ENCODE measurements at regions not wholly inside any gene's neighbourhood (a gene's known extent, or its start where the extent isn't known, plus 50 kb on each side); places are given as distances from the start of the nearest gene placed in this dataset.

DNA sequence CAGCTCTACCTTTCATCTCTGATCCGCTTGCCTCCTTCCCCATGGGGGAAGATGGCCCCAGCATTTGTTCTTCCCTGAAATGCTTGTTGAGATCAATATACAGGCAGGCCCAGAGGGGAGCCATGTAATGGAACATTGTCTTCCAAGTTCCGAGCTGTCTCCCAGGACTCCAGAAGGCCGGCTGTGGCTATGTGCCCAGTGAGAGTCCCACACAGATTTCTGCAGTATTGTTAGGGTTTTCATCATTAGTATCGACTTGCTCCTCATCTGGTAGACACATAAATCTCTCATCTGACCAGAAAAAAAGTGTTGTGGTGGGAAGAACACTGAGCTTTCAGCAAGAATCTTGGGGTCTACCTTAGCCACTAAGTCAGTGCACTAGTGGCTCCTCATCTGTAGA, 163.4 kb downstream of the TRIM29 start:
- Histone ChIP-seq H3K9me3 (replicated peaks; ENCODE audit: control insufficient read depth, insufficient read depth, low read length) (no peaks in the 10 kb centered on the region), H3K9me1 (replicated peaks; ENCODE audit: control insufficient read depth, extremely low read depth, insufficient read depth, low read length) (no peaks in the 10 kb centered on the region), H3K79me2 (ENCODE audit: control insufficient read depth, insufficient read depth, low read length) (no peaks in the 10 kb centered on the region), H3K9ac (replicated peaks; ENCODE audit: extremely low read depth, insufficient read depth, low read length) (no peak overlapping the region), H4K20me1 (replicated peaks; ENCODE audit: control insufficient read depth, extremely low read depth, insufficient read depth, low read length) (no peaks in the 10 kb centered on the region), H3K4me2 (ENCODE audit: insufficient read depth, low read length) (no peak overlapping the region), H3K4me1 (ENCODE audit: control insufficient read depth, extremely low read depth, insufficient read depth, low read length) (no peaks in the 10 kb centered on the region), H3K27me3 (ENCODE audit: control insufficient read depth in 2 of 2, insufficient read depth in 2 of 2, low read length in 2 of 2) (no peaks in the 10 kb centered on the region), H3K4me3 (replicated peaks in 1 of 3; ENCODE audit: insufficient read depth in 1 of 3, low read depth in 1 of 3, low read length in 3 of 3) (no peak overlapping the region), H3K36me3 (ENCODE audit: control insufficient read depth in 2 of 2, extremely low read depth in 1 of 2, insufficient read depth in 2 of 2, low read length in 2 of 2) (no peaks in the 10 kb centered on the region), H3K27ac (ENCODE audit: insufficient read depth, low read depth, low read length) (no peak overlapping the region), H2AFZ (ENCODE audit: low read depth, low read length) (no peak overlapping the region)
- no peak for FAIRE-seq
- no TSS peak for BruUV-seq (replicated peaks)
- ChIA-PET CTCF (no interaction called here), POLR2A (no interaction called here)
- dilution Hi-C loops (cut with MboI; ENCODE audit: extremely low pct_ligation_motif_present, low sequenced_read_pairs) = no loop called here
- TF ChIP-seq POLR2A (IDR thresholded peaks at IDR 0.05; ENCODE audit: low read depth, low read length) = no peak
- TF ChIP-seq GATA2 (IDR thresholded peaks at IDR 0.05; ENCODE audit: insufficient read depth, insufficient read length, low read depth, low read length) = no peak
- no peak for TF ChIP-seq MYC (IDR thresholded peaks at IDR 0.05; ENCODE audit: low read depth, low read length)
- TF ChIP-seq JUN (IDR thresholded peaks at IDR 0.05; ENCODE audit: borderline replicate concordance, insufficient read depth, insufficient read length, low read depth) = no peak
- TF ChIP-seq, protein P1, sequence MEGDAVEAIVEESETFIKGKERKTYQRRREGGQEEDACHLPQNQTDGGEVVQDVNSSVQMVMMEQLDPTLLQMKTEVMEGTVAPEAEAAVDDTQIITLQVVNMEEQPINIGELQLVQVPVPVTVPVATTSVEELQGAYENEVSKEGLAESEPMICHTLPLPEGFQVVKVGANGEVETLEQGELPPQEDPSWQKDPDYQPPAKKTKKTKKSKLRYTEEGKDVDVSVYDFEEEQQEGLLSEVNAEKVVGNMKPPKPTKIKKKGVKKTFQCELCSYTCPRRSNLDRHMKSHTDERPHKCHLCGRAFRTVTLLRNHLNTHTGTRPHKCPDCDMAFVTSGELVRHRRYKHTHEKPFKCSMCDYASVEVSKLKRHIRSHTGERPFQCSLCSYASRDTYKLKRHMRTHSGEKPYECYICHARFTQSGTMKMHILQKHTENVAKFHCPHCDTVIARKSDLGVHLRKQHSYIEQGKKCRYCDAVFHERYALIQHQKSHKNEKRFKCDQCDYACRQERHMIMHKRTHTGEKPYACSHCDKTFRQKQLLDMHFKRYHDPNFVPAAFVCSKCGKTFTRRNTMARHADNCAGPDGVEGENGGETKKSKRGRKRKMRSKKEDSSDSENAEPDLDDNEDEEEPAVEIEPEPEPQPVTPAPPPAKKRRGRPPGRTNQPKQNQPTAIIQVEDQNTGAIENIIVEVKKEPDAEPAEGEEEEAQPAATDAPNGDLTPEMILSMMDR (IDR thresholded peaks at IDR 0.05; ENCODE audit: extremely low read depth in 1 of 2, insufficient read depth in 1 of 2, low read depth in 1 of 2, low read length in 2 of 2) = no peak
- no peak for TF ChIP-seq POLR2AphosphoS5 (IDR thresholded peaks at IDR 0.05; ENCODE audit: insufficient read depth, low read depth, low read length)
- TF ChIP-seq, protein P2, sequence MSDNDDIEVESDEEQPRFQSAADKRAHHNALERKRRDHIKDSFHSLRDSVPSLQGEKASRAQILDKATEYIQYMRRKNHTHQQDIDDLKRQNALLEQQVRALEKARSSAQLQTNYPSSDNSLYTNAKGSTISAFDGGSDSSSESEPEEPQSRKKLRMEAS (IDR thresholded peaks at IDR 0.05; ENCODE audit: insufficient read depth, insufficient read length) = no peak
- no peak for TF ChIP-seq FOS (IDR thresholded peaks at IDR 0.05; ENCODE audit: borderline replicate concordance, insufficient read depth, low read length)
- TF ChIP-seq EZH2 (IDR thresholded peaks at IDR 0.05; ENCODE audit: borderline replicate concordance, low read depth, low read length, severe bottlenecking) = no peak
- DNase-seq (ENCODE audit: low read depth, low spot score) = no peak
- intact Hi-C loops (cut with micrococcal nuclease) = no loop called here

All from endothelial cell of umbilical vein (primary cell).